ENCODE measurements at regions not wholly inside any gene's neighbourhood (a gene's known extent, or its start where the extent isn't known, plus 50 kb on each side); places are given as distances from the start of the nearest gene placed in this dataset.

DNA sequence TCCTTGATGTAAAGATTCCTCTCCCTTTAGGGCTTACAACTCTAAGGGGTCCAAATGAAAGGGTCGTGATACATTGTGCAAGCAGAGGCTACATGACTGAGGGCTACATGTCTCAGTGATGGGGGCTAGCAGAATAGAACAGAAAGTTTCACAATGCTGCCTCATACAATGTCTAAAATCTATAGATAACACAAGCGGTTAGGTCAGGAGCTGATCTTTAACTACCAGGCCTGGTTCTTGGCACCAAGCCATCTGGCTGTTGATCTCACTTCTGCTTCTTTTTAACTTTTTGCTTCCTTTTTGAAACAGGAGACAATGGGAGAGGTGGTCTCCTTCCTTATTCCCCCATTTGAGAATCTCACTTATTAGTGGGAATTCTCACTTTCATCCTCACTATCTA lies 710.2 kb downstream of the AMY1C start:
- no peak for TF ChIP-seq CTCF (conservative IDR thresholded peaks at IDR 0.05; ENCODE audit: low read depth, low read length)
- no peak for TF ChIP-seq EZH2 (IDR thresholded peaks at IDR 0.05; ENCODE audit: borderline replicate concordance, low read depth, low read length, poor library complexity, severe bottlenecking)

All from A673 (cell line).